Natural killer cell (primary cell): ENCODE measurements at regions not wholly inside any gene's neighbourhood (a gene's known extent, or its start where the extent isn't known, plus 50 kb on each side); places are given as distances from the start of the nearest gene placed in this dataset.

ENCODE experiments used
- ATAC-seq, 3 donors: fragments of 150-1000 bp in 2 of 3; fragments of 200-7000 bp in 1 of 3; cut with Tn5 transposase; 1 replicate in 1 of 3; 2 replicates in 2 of 3; pipeline ENCODE4 v1.10.0; 2021; ENCODE audit warnings: mild to moderate bottlenecking in 2 of 3, moderate library complexity in 2 of 3
- DNase-seq, 2 donors: peaks; one replicate each; pipeline versions ENCODE4 v3.0.0 to v3.0.0-alpha.2; 2013 to 2021; ENCODE audit warnings: mixed read lengths in 1 of 2
- H3K27ac ChIP-seq: one replicate; pipeline ENCODE4 v1.5.1; 2013; ENCODE audit warnings: mild to moderate bottlenecking, low read length
- H3K27me3 ChIP-seq: one replicate; pipeline ENCODE4 v1.6.1; 2013; ENCODE audit warnings: low read length; ENCODE audit not compliant: control insufficient read depth, insufficient read depth
- H3K36me3 ChIP-seq: one replicate; pipeline ENCODE4 v1.6.1; 2013; ENCODE audit warnings: low read length; ENCODE audit not compliant: control insufficient read depth, insufficient read depth
- H3K4me1 ChIP-seq: one replicate; pipeline ENCODE4 v1.6.1; 2013; ENCODE audit warnings: low read length; ENCODE audit not compliant: control insufficient read depth, insufficient read depth
- H3K4me3 ChIP-seq: one replicate; pipeline ENCODE4 v1.5.1; 2013; ENCODE audit warnings: low read length
- H3K9me3 ChIP-seq: one replicate; pipeline ENCODE4 v1.6.1; 2013; ENCODE audit warnings: low read length; ENCODE audit not compliant: control insufficient read depth, insufficient read depth
- H3K27ac Mint-ChIP-seq, 2 donors: one replicate each; pipeline ENCODE4 v1.8.0; 2022; ENCODE audit warnings: mild to moderate bottlenecking in 2 of 2, mixed read lengths in 2 of 2, moderate library complexity in 1 of 2
- H3K27me3 Mint-ChIP-seq, 2 donors: one replicate each; pipeline ENCODE4 v1.8.0; 2022; ENCODE audit warnings: low read depth in 2 of 2, mixed read lengths in 2 of 2
- H3K36me3 Mint-ChIP-seq: one replicate; pipeline ENCODE4 v1.8.0; 2022; ENCODE audit warnings: mixed read lengths
- H3K4me1 Mint-ChIP-seq, 2 donors: one replicate each; pipeline ENCODE4 v1.8.0; 2022; ENCODE audit warnings: mixed read lengths in 2 of 2
- H3K4me3 Mint-ChIP-seq: one replicate; pipeline ENCODE4 v1.8.0; 2022; ENCODE audit warnings: mild to moderate bottlenecking, moderate library complexity, mixed read lengths
- H3K9me3 Mint-ChIP-seq, 2 donors: one replicate each; pipeline ENCODE4 v1.8.0; 2022; ENCODE audit warnings: mixed read lengths in 2 of 2
- CTCF ChIP-seq: fragments of 200-600 bp; IDR thresholded peaks from one replicate; pipeline ENCODE4 v1.8.0; 2022; ENCODE audit warnings: antibody characterized with exemption
- WGBS: methylation state at CpG from one replicate; pipeline ENCODE4 v1.1.7; 2013; ENCODE audit warnings: missing lambda C conversion rate; ENCODE audit not compliant: insufficient coverage; 5-methylcytosine and 5-hydroxymethylcytosine counted together
- intact Hi-C: fragments of 100-400 bp; cut with micrococcal nuclease; formaldehyde crosslinking; loops from one replicate; pipeline ENCODE4 v1.14.2; 2022

GRCh38 chr14:49480053-49480760 is 106.0 kb downstream of the RPS29 start:
- Mint-ChIP-seq H3K36me3 (no peaks in the 10 kb centered on the region), H3K27me3 (peaks cover 7 to 16% of the 10 kb centered on the region in 2 donors), H3K27ac (no peak overlapping the region), H3K4me3 (no peak overlapping the region), H3K4me1 (no peaks in the 10 kb centered on the region), H3K9me3 (no peaks in the 10 kb centered on the region)
- Histone ChIP-seq H3K27ac (no peak overlapping the region), H3K36me3 (no peaks in the 10 kb centered on the region), H3K27me3 (no peaks in the 10 kb centered on the region), H3K9me3 (no peaks in the 10 kb centered on the region), H3K4me3 (no peak overlapping the region), H3K4me1 (no peaks in the 10 kb centered on the region)
- WGBS: 89% methylated on average over 3 of the region's 3 CpGs
- DNase-seq: no peak
- intact Hi-C loops: no loop called here
- no peak for TF ChIP-seq CTCF
- ATAC-seq: no peak

- Histone ChIP-seq H3K27ac (no peak overlapping the region), H3K36me3 (no peaks in the 10 kb centered on the region), H3K27me3 (no peaks in the 10 kb centered on the region), H3K4me3 (no peak overlapping the region), H3K9me3 (no peaks in the 10 kb centered on the region), H3K4me1 (no peaks in the 10 kb centered on the region)
- 81% methylated on average over 5 of the region's 5 CpGs for WGBS
- Mint-ChIP-seq H3K9me3 (no peaks in the 10 kb centered on the region), H3K27me3 (peaks cover 7 to 10% of the 10 kb centered on the region in 2 donors), H3K4me3 (no peak overlapping the region), H3K36me3 (no peaks in the 10 kb centered on the region), H3K4me1 (no peaks in the 10 kb centered on the region), H3K27ac (no peak overlapping the region)
- no peak for TF ChIP-seq CTCF
- intact Hi-C loops: no loop called here
- no peak for DNase-seq
- ATAC-seq: no peak
Measured at GRCh38 chr14:49479432-49479831, 106.7 kb downstream of the RPS29 start.

- H3K36me3 ChIP-seq: no peaks in the 10 kb centered on the region
- WGBS: 92% methylated on average over 2 of the region's 3 CpGs
- H3K4me3 ChIP-seq: no peak overlapping the region
- H3K4me1 ChIP-seq: no peaks in the 10 kb centered on the region
- H3K27me3 ChIP-seq: no peaks in the 10 kb centered on the region
- no peak overlapping the region for H3K4me3 Mint-ChIP-seq
- H3K9me3 Mint-ChIP-seq: no peaks in the 10 kb centered on the region
- TF ChIP-seq CTCF: no peak
- intact Hi-C loops: no loop called here
- no peak overlapping the region for H3K27ac Mint-ChIP-seq
- no peak overlapping the region for H3K27ac ChIP-seq
- peaks cover 4 to 8% of the 10 kb centered on the region in 2 donors for H3K27me3 Mint-ChIP-seq
- no peaks in the 10 kb centered on the region for H3K4me1 Mint-ChIP-seq
- H3K9me3 ChIP-seq: no peaks in the 10 kb centered on the region
- H3K36me3 Mint-ChIP-seq: no peaks in the 10 kb centered on the region
- DNase-seq (no peak), ATAC-seq (no peak)
Measured at GRCh38 chr14:49478784-49479183, 107.4 kb downstream of the RPS29 start.

- Histone ChIP-seq H3K4me1 (no peaks in the 10 kb centered on the region), H3K27me3 (no peaks in the 10 kb centered on the region), H3K9me3 (no peaks in the 10 kb centered on the region), H3K4me3 (no peak overlapping the region), H3K36me3 (no peaks in the 10 kb centered on the region), H3K27ac (no peak overlapping the region)
- H3K27ac Mint-ChIP-seq: no peak overlapping the region
- no peak overlapping the region for H3K4me3 Mint-ChIP-seq
- DNase-seq (no peak), ATAC-seq (no peak)
- no peaks in the 10 kb centered on the region for H3K36me3 Mint-ChIP-seq
- no peaks in the 10 kb centered on the region for H3K9me3 Mint-ChIP-seq
- peaks cover 13 to 16% of the 10 kb centered on the region in 2 donors for H3K27me3 Mint-ChIP-seq
- 96% methylated on average over 3 of the region's 3 CpGs for WGBS
- intact Hi-C loops: no loop called here
- TF ChIP-seq CTCF: no peak
- no peaks in the 10 kb centered on the region for H3K4me1 Mint-ChIP-seq
Measured at GRCh38 chr14:49467091-49467490, 119.1 kb downstream of the RPS29 start.
